ENCODE measurements at regions not wholly inside any gene's neighbourhood (a gene's known extent, or its start where the extent isn't known, plus 50 kb on each side); places are given as distances from the start of the nearest gene placed in this dataset.

GRCh38 chr12:4116251-4117111 is 157.1 kb upstream of the CCND2 start:
- DNase-seq, result no peak
- Mint-ChIP-seq H3K4me1 (ENCODE audit: low read depth, unreplicated experiment) (no peaks in the 10 kb centered on the region), H3K4me3 (ENCODE audit: unreplicated experiment) (no peak overlapping the region), H3K27me3 (ENCODE audit: unreplicated experiment) (peaks cover 3% of the 10 kb centered on the region), H3K9me3 (ENCODE audit: unreplicated experiment) (peaks cover 6% of the 10 kb centered on the region), H3K36me3 (ENCODE audit: unreplicated experiment) (peaks cover 10% of the 10 kb centered on the region), H3K27ac (ENCODE audit: unreplicated experiment) (no peak overlapping the region)
- TF ChIP-seq CTCF (IDR thresholded peaks at IDR 0.05; ENCODE audit: partially characterized antibody, unreplicated experiment), result no peak

- Mint-ChIP-seq H3K4me3 (ENCODE audit: unreplicated experiment) (peak overlapping the region; percentile 8), H3K9me3 (ENCODE audit: unreplicated experiment) (peaks cover 2% of the 10 kb centered on the region), H3K4me1 (ENCODE audit: low read depth, unreplicated experiment) (no peaks in the 10 kb centered on the region), H3K27me3 (ENCODE audit: unreplicated experiment) (peaks cover 5% of the 10 kb centered on the region), H3K27ac (ENCODE audit: unreplicated experiment) (no peak overlapping the region), H3K36me3 (ENCODE audit: unreplicated experiment) (peaks cover 2% of the 10 kb centered on the region)
- no peak for DNase-seq
- TF ChIP-seq CTCF (IDR thresholded peaks at IDR 0.05; ENCODE audit: partially characterized antibody, unreplicated experiment), result no peak
Observed at GRCh38 chr12:4115570-4115969, 158.0 kb upstream of the CCND2 start.

GRCh38 chr12:4114986-4115385 is 158.6 kb upstream of the CCND2 start:
- no peak for DNase-seq
- no peaks in the 10 kb centered on the region for H3K4me1 Mint-ChIP-seq (ENCODE audit: low read depth, unreplicated experiment)
- H3K4me3 Mint-ChIP-seq (ENCODE audit: unreplicated experiment), result no peak overlapping the region
- TF ChIP-seq CTCF (IDR thresholded peaks at IDR 0.05; ENCODE audit: partially characterized antibody, unreplicated experiment), result no peak
- peaks cover 6% of the 10 kb centered on the region for H3K27me3 Mint-ChIP-seq (ENCODE audit: unreplicated experiment)
- no peak overlapping the region for H3K27ac Mint-ChIP-seq (ENCODE audit: unreplicated experiment)
- peaks cover 2% of the 10 kb centered on the region for H3K9me3 Mint-ChIP-seq (ENCODE audit: unreplicated experiment)
- H3K36me3 Mint-ChIP-seq (ENCODE audit: unreplicated experiment), result no peaks in the 10 kb centered on the region

DNA sequence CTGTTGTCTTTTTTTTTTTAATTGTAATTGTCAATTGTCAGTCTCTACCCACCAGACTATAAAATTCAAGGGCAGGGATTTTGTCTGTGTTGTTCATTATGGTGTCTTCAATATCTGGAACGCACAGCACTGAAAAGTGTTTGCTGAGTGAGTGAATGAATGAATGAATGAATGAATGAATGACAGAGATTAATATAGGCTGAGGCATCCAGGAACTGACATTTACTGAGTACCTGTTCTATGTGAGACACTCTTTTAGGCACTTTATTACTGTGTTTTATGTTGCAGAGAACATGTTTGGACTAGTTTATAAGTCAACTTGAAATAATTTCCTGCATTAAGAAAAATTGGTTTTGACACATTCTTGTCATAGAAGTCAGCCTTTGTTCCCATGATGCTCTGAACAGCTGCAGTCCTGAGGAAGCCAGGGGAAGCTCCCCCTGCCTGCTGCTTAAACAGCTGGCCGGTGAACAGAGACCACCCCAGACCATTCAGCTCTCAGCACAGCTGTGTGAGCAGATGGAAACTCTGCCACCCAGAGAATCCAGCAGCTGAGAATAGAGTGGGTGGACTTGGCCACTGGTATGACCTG is 160.7 kb upstream of the CCND2 start:
- Mint-ChIP-seq H3K27ac (ENCODE audit: unreplicated experiment) (no peak overlapping the region), H3K4me3 (ENCODE audit: unreplicated experiment) (no peak overlapping the region), H3K36me3 (ENCODE audit: unreplicated experiment) (no peaks in the 10 kb centered on the region), H3K4me1 (ENCODE audit: low read depth, unreplicated experiment) (no peaks in the 10 kb centered on the region), H3K27me3 (ENCODE audit: unreplicated experiment) (peaks cover 5% of the 10 kb centered on the region), H3K9me3 (ENCODE audit: unreplicated experiment) (peaks cover 2% of the 10 kb centered on the region)
- TF ChIP-seq CTCF (IDR thresholded peaks at IDR 0.05; ENCODE audit: partially characterized antibody, unreplicated experiment), result no peak
- no peak for DNase-seq

DNA sequence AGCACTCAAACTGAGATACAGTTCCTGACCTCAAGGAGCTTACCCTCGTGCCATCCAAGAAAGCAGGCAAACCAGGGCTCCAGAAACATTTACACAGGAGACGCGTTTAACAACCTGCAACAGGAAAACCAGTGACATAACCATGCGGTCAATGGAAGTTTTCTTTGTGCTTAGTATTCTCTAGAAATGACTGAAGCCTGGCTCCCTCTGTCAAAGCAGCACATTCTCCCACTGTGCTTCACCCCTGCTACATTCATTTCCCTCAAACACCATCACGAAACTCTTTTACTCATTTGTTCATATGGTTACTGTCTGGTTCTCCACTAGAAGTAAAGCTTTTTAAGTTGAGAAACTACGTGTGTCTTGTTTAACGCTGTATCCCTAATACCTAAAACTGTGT is 161.3 kb upstream of the CCND2 start:
- no peak for TF ChIP-seq CTCF (IDR thresholded peaks at IDR 0.05; ENCODE audit: partially characterized antibody, unreplicated experiment)
- H3K9me3 Mint-ChIP-seq (ENCODE audit: unreplicated experiment), result peaks cover 2% of the 10 kb centered on the region
- no peak for DNase-seq
- H3K27ac Mint-ChIP-seq (ENCODE audit: unreplicated experiment), result no peak overlapping the region
- H3K27me3 Mint-ChIP-seq (ENCODE audit: unreplicated experiment), result peaks cover 5% of the 10 kb centered on the region
- H3K4me3 Mint-ChIP-seq (ENCODE audit: unreplicated experiment), result no peak overlapping the region
- H3K4me1 Mint-ChIP-seq (ENCODE audit: low read depth, unreplicated experiment), result no peaks in the 10 kb centered on the region
- H3K36me3 Mint-ChIP-seq (ENCODE audit: unreplicated experiment), result no peaks in the 10 kb centered on the region
